A673 (cell line): ENCODE measurements at regions not wholly inside any gene's neighbourhood (a gene's known extent, or its start where the extent isn't known, plus 50 kb on each side); places are given as distances from the start of the nearest gene placed in this dataset.
"Not testable (repeated sequence)": the region's sequence is repeated elsewhere in the genome, so short reads cannot be mapped to it uniquely, and the experiment has no call there.

Experiments used
- EZH2 ChIP-seq: fragments of 200-600 bp; sonication (generic); IDR thresholded peaks from 2 replicates; pipeline ENCODE4 v1.6.1; 2017; ENCODE audit warnings: borderline replicate concordance, low read depth, mild to moderate bottlenecking, mixed read lengths, antibody characterized with exemption, low read length; ENCODE audit not compliant: poor library complexity, severe bottlenecking
- TF ChIP-seq, protein P1 (sequence below): fragments of 300-800, 200-600 bp; sonication (generic); conservative IDR thresholded peaks from 2 replicates; pipeline ENCODE4 v1.5.1; 2017; ENCODE audit warnings: low read depth, mild to moderate bottlenecking, antibody characterized with exemption, low read length, moderate library complexity, mixed read lengths

DNA sequence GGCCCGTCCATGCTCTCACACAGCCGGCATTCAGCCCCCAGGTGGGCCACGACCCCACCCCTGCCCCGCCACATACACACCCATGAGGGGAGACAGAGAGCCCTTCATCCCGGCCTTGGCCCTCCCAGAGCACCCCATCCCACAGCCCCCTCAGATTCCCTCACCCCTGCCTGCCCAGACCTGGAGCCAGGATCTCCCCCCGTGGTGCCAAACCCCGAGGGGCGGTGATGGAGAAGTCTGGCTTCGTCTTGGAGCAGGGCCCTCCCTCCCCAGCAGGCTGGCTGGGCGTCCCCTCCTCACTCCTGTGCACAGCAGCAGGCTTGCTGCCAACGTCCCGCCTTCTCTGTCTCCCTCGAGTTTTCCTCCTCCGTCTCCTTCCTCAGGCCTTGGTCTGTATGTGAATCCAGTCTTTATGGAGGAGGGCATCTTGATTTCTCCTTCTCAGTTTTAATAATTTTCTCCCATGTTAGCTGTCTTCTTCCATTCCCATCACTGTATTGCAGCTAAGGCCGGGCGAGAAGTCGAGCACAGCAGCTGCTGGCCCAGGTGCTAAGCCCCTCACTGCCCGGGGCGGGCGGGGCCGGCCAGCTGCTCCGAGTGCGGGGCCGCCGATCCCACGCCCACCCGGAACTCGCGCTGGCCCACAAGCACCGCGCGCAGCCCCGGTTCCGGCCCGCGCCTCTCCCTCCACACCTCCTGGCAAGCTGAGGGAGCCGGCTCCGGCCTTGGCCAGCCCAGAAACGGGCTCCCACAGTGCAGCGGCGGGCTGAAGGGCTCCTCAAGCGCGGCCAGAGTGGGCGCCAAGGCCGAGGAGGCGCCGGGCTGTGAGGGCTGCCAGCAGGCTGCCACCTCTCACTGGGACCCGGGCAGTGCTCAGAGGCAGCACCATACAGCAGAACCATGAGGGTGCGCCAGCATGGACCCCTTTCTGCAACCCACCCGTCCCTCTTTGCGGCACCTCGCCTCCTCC is 183.6 kb downstream of the TBC1D2B start:
- TF ChIP-seq, protein P1, sequence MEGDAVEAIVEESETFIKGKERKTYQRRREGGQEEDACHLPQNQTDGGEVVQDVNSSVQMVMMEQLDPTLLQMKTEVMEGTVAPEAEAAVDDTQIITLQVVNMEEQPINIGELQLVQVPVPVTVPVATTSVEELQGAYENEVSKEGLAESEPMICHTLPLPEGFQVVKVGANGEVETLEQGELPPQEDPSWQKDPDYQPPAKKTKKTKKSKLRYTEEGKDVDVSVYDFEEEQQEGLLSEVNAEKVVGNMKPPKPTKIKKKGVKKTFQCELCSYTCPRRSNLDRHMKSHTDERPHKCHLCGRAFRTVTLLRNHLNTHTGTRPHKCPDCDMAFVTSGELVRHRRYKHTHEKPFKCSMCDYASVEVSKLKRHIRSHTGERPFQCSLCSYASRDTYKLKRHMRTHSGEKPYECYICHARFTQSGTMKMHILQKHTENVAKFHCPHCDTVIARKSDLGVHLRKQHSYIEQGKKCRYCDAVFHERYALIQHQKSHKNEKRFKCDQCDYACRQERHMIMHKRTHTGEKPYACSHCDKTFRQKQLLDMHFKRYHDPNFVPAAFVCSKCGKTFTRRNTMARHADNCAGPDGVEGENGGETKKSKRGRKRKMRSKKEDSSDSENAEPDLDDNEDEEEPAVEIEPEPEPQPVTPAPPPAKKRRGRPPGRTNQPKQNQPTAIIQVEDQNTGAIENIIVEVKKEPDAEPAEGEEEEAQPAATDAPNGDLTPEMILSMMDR = not testable (repeated sequence)
- TF ChIP-seq EZH2 = not testable (repeated sequence)
